GM13976 (cell line): ENCODE measurements at regions not wholly inside any gene's neighbourhood (a gene's known extent, or its start where the extent isn't known, plus 50 kb on each side); places are given as distances from the start of the nearest gene placed in this dataset.
A peak's percentile ranks its signal among the peaks of the same experiment; 100 is the strongest.

ENCODE experiments used
- DNase-seq: peaks from one replicate; pipeline ENCODE4 v3.0.0; 2012; ENCODE audit warnings: low spot score
- in situ Hi-C: fragments of 300-500 bp; cut with MboI; formaldehyde crosslinking; loops from one replicate; pipeline ENCODE4 v1.12.0; 2022; ENCODE audit warnings: low sequenced_read_pairs, mixed read lengths, inconsistent platforms; ENCODE audit not compliant: unreplicated experiment
- TF ChIP-seq, protein P1 (sequence below): IDR thresholded peaks from 2 replicates; pipeline ENCODE4 v1.5.1; 2012; ENCODE audit warnings: borderline replicate concordance, mild to moderate bottlenecking; ENCODE audit not compliant: insufficient read depth; ENCODE audit errors: extremely low read depth, missing control alignments, control extremely low read depth

DNA sequence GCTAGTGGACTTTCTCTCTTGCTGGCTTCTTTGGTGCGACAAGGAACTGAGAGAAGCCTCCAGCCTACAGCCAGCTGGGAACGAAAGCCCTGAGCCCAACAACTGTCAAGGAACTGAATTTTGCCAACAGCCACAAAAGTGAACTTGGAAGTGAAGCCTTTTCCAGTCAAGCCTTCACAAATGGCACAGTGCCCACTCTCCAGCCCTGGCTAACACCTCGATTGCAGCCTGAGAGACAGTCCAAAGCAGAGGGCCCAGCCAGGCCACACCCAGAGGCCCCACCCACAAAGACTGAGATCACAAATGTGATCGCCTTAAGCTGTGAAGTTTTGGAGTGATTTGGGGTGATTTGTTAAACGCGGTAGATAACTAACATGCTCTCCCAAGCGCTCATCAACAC, 244.6 kb upstream of the SDK2 start:
- in situ Hi-C loops, result no loop called here
- DNase-seq, result no peak
- TF ChIP-seq, protein P1, sequence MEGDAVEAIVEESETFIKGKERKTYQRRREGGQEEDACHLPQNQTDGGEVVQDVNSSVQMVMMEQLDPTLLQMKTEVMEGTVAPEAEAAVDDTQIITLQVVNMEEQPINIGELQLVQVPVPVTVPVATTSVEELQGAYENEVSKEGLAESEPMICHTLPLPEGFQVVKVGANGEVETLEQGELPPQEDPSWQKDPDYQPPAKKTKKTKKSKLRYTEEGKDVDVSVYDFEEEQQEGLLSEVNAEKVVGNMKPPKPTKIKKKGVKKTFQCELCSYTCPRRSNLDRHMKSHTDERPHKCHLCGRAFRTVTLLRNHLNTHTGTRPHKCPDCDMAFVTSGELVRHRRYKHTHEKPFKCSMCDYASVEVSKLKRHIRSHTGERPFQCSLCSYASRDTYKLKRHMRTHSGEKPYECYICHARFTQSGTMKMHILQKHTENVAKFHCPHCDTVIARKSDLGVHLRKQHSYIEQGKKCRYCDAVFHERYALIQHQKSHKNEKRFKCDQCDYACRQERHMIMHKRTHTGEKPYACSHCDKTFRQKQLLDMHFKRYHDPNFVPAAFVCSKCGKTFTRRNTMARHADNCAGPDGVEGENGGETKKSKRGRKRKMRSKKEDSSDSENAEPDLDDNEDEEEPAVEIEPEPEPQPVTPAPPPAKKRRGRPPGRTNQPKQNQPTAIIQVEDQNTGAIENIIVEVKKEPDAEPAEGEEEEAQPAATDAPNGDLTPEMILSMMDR, result no peak

DNA sequence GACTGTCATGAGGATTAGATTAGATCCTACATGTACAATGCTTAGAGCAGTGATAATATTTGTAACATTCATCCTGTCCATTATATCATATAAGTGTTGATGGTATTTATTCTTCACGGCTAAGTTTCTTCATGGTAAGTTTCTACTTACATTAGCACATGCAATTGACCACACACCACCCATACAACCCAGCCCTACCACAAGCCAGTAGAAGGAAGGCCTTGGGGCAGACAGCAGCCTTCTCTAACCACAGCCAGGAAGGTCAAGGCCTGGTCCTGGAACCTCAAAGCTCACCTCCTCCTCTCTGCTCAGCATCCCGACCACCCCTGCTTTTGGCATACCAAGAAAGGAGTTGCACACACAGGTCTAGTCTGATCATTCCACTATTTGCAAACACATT, 245.2 kb upstream of the SDK2 start:
- TF ChIP-seq, protein P1, result no peak
- no peak for DNase-seq
- in situ Hi-C loops, result no loop called here

- in situ Hi-C loops, result no loop called here
- DNase-seq, result no peak
- TF ChIP-seq, protein P1, result no peak
Measured at GRCh38 chr17:73890831-73891405, 246.7 kb upstream of the SDK2 start.

DNA sequence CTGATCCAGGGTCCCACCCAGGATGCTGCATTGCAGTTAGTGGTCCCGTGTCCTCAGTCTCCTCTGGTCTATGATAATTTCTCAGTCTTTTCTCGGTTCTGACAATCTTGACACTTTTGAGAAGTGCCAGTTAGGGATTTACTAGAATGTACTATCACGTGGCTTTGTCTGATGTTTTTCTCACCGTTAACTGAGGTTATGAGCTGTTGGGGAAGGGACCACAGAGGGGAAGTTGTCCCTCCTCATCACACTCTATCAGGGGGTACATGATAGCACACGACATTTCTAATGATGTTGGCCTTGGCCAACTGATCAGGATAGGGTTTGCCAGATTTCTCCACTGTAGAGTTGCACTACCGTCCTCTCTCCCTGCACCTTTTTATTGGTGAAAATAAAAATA, 250.9 kb upstream of the SDK2 start:
- in situ Hi-C loops, result no loop called here
- TF ChIP-seq, protein P1, result no peak
- DNase-seq, result no peak

DNA sequence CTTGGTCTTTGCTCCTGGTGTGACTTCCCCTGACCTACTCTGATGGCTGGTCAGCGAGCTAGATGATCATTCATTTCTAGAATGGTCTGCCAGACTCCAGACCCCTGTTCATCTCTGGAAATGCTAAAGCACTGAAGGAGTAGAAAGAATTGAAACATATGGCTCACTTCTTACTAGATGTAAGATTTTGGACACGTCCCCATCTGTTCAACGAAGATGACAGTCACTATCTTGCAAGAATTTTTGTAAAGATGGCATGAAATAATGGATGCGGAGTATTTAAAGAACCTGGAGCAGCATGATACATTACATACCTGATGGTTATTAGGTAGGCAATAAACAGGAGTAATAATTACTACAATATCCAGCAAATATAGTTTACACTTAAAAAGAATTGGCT, 252.7 kb upstream of the SDK2 start:
- in situ Hi-C loops, result no loop called here
- DNase-seq, result peak; percentile 0
- TF ChIP-seq, protein P1, result no peak

DNA sequence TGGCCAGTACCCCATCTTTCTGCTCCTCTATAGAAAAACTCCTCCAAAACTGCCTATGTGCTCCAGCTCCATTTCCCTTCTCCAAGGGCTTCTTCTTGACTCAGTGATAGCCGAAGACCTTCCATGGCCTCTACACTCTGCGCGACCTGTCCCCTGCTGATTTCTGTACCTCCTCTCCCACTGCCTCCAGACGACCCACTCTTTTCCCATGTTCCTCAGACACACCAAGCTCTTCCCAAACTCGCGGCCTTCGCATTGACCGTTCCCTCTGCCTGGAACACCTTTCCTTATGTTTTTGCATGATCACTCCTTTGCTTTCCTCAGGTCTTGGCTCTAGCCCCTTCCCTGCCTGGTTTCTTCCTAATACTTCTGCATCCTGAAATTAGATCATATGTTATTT, 255.6 kb upstream of the SDK2 start:
- in situ Hi-C loops, result no loop called here
- DNase-seq, result no peak
- TF ChIP-seq, protein P1, result no peak
